HG03060 (cell line): ENCODE measurements at regions not wholly inside any gene's neighbourhood (a gene's known extent, or its start where the extent isn't known, plus 50 kb on each side); places are given as distances from the start of the nearest gene placed in this dataset.
A peak's percentile ranks its signal among the peaks of the same experiment; 100 is the strongest.
"Not testable (repeated sequence)": the region's sequence is repeated elsewhere in the genome, so short reads cannot be mapped to it uniquely, and the experiment has no call there.

Experiments used
- ATAC-seq: cut with Tn5 transposase; IDR thresholded peaks from one replicate; pipeline ENCODE4 v1.9.1; 2021; ENCODE audit warnings: low read depth, moderate number of reproducible peaks; ENCODE audit not compliant: unreplicated experiment

DNA sequence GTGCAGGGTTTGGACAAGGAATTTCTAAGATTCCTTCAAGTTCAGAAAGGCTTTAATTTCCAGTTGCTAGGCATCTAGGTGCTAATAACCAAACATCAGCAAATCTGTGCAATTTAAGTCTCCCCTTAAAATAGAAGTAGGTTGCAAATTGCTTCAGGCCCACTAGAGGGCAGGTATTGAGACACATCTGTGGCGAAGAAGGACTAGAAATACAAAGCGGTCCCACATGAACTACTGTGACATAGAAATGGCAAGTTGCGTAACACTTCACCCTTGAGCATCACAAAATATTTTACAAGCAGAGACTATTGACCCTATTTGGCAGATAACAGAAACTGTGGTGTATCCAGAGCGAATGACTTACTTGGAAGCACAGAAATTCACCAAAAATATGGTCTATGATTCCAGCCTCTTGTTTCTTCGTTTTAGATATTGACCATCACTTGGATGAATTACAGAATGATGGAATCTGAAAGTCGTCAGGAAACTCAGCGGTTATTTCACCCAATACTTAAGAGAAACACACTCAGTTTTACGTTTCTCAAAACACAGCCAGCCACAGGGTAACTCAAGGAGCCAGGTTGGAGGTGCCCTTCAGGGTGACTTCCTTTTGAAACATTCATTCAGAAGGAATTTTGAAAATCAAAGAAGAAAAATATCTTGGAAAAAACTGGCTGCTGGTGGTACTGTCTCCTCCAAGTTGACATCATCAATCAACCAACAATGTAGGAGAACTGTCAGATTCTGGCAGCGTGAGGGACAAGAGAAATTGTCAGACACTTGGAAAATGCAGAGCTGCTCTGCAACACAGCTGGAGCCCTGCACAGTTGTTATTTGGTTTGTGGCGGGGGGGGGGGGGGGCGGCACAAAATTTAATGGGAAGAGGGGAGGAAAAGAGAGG, 256.3 kb upstream of the MINDY3 start:
- no peak for ATAC-seq

DNA sequence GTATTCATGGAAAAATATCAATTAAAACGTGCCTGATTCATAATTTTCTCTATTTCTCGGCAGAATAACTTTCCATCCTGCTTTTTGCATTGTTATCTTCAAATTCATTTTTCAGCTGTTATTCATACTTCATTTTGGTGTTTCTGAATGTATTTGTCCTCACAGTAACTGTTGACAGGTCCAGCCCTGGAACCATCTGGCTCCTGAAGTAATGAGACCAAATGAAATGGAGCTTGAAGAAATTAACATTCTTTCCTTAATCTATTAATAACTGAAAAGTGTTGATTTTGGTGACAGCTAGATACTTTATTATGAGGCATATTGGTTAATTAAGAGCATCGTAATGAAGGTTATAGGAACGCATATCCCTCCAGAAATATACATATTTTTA, 257.0 kb upstream of the MINDY3 start:
- ATAC-seq: no peak

DNA sequence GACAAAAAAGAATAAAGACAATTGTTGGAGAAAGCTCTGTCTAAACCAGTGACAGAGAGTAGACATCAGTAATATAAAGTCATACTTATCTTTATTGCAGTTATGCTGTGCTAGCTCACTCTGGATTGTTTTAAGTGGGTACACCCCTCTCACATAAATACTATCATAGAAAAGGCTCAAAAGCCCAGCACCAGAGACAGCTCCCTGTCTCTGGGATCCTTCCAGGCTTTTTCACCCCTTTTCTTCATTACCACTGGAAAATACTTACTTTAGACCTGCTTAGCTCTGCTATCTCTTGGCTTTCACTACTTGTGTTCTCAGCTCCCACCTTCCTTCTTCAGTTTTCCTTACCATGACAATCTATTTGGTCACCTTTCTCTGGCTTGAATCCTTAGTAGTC, 259.1 kb upstream of the MINDY3 start:
- ATAC-seq: no peak

DNA sequence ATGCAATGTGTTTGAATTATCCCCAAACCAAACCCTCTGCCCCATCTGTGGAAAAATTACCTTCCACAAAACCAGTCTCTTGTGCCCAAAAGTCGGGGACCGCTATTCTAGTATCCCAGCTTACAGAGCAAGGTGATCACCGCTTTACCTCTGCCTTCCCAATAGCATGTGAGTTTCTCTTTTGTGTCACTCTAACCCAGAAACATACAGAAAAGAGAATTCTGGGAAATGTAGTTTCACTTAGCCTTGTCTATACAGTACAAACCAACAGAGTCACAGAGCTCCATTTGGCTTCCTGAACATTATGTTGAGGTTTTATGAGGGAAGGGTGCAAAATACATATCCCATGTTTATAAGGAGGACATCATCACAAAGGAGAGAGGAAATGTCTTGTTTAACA, 260.3 kb upstream of the MINDY3 start:
- ATAC-seq: no peak

DNA sequence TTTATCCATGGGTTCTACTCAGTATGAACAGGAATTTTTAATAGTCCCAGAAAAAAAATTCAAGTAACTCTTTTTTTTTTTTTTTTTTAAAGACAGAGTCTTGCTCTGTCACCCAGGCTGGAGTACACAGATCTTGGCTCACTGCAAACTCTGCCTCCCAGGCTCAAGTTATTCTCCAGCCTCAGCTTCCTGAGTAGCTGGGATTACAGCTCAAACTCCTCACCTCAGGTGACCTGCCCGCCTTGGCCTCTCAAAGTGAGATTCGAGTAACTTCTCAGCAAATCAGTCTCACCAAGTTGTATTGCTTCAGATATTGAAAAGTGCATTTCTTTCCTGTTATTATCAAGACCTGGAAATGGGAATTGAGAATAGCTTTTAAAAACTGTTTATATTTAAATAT, 281.2 kb upstream of the MINDY3 start:
- no peak for ATAC-seq

DNA sequence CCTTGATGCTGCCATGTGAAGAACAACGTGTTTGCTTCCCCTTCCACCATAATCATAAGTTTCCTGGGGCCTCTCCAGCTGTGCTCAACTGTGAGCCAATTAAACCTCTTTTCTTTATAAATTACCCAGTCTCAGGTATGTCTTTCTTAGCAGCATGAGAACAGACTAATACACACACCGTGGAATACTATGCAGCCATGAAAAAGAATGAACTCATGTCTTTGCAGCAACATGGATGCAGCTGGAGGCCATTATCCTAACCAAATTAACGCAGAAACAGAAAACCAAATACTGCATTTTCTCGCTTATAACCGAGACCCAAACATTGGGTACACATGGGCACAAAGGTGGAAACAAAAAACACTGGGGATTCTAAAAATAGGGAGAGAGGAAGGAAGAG, 286.7 kb upstream of the MINDY3 start:
- no peak for ATAC-seq

DNA sequence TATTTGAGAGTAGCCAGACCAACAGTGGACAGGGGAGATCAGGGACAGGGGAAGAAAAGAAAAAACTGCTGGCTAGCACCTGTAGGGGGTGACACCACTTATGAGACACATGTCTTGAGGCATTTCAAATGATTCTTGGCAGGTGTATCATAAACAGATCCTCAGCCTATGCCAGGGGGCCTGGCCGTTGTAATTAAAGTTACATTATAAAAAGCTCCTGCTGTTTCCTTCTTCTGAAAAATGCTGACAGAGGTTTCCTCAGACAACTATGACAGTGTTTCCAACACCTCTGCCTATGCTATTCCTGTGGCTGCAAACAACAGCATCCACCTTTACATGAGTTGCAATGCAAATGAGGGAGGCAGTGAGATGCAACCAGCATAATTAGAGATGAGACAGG, 281.0 kb upstream of the PTER start:
- ATAC-seq: no peak

DNA sequence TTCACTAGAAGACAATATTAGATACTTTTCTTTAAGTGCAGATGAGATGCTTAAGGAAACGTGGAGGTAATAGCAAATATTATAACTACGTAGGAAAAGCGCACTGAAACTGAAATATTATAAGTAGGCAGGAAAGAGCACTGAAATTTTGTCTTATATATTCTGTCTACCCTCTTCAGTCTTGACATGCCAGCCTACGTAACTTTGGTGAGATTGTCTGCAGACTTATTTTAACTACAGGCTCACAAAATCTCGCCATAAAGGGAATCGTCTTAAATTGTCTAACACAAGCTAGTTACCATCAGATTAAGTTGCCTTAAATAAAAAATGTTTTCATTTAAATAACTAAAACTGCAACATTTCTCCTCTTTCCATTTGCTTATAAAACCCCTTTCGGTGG, 280.1 kb upstream of the PTER start:
- ATAC-seq: no peak

DNA sequence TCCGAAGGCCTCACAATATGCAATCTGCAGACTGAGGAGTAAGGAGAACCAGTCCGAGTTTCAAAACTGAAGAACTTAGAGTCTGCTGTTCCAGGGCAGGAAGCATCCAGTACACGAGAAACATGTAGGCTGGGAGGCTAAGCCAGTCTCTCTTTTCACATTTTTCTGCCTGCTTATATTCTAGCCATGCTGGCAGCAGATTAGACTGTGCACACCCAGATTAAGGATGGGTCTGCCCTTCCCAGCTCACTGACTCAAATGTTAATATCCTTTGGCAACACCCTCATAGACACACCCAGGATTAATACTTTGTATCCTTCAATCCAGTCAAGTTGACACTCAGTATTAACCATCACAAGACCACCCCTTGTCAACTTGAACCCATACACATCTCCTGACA, 271.7 kb upstream of the PTER start:
- ATAC-seq: not testable (repeated sequence)

DNA sequence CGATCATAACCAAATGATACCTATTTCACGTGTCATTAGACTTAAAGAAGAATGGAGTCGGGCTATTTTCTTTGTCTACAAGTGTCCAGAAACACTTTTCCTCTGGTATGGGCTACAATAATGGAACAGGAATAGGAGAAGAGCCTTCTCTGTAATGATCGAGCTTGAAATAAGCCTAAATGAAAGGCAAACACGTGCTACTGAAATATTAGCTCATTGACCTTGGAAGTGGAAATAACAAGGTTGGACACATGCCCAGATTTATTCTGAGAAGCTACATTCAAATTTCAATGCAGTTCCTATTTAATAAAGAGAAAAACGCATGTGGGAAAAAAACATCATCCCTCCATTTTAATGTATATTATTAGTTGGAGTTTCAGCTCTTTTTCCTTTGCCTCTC, 254.7 kb upstream of the PTER start:
- no peak for ATAC-seq

DNA sequence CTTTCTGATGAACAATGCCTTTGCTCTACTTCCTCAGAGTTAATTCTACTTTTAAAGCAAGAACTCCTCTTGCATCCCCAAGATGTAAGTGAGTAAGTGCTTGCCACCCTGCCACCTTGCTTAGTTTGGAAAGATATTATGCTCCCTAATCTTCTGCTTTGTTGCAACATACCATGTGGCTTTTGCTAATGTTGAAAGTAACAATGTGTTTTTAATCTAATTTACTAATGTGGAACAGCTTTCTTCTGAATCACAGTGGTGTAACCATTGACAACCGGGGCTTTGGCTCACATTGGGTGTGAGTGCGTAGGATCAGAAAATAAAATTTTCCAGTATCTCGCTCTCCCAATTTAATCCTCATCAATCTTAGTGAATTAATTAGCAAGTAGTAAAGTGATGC, 254.1 kb upstream of the PTER start:
- no peak for ATAC-seq

DNA sequence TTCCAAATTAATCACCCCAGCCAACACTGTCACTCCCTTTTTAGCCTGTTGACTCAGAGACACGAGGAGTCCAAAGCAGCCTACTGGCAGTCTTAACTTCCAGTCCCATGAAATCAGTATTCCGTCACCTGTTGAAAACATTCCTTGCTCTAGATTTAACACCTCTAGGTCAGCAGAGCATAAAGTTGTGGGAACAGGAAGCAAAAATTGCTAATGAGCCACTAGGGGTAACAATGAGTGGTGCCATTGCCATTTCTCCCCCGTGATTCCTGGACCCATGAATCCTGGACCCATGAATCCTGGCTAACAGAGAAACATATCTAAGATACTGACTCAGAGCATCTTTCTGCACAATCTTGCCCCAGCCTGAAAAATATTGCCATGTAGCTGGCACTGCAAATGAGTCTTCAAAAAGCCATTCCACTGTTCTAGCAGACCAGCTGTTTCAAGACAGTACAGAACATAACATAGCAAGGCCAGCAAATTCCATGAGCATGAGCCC, 252.7 kb upstream of the PTER start:
- no peak for ATAC-seq

DNA sequence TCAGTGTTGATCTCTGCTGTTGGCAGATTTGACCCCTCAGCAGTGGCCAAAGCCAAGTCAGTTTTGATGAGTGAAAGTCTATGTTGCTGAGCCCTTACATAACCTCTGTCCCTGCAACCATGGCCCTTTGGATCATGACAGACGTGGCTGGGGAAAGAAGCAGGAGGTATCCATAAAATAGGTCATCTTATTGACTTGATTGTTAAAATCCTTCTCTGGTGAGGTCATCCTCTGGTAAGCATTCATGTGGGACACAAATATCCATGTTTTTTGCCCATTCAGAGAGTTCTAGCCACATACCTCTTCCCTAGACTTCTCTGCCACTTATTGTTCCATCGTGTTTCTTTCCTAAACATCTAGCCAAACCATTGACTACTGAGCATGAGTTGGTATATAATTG, 251.9 kb upstream of the PTER start:
- no peak for ATAC-seq

DNA sequence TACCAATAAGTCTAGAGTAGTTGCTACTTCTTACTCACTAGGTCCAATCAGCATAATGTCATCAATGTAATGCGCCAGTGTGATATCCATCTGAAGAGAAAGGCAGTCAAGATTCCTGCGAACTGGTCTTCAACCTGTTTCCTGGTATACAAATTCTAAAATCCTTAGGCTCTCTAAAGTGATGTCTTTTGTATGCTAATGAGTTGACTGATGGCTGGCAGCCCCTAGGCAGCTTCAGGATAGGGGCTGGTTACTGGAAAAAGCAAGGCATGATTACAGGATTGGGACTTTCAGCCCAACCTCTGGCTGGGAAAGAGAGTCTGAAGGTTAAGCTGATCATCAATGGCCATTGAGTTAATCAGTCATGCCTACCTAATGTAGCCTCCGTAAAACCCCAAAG, 250.2 kb upstream of the PTER start:
- ATAC-seq: no peak

DNA sequence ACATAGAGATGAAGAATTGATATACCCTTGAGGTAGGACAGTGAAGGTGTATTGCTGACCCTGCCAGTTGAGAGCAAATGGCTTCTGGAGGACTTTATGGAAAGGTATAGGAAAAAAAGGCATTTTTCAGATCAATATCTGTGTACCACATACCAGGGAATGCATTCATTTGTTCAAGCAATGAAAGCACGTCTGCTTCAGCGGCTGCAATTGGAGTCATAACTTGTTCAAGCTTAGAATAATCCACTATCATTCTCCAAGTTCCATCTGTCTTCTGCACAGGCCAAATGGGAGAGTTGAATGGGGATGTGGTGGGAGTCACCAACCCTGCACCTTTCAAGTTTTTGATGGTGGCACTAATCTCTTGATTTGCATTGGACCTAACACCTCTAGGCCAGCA, 249.6 kb upstream of the PTER start:
- ATAC-seq: no peak

DNA sequence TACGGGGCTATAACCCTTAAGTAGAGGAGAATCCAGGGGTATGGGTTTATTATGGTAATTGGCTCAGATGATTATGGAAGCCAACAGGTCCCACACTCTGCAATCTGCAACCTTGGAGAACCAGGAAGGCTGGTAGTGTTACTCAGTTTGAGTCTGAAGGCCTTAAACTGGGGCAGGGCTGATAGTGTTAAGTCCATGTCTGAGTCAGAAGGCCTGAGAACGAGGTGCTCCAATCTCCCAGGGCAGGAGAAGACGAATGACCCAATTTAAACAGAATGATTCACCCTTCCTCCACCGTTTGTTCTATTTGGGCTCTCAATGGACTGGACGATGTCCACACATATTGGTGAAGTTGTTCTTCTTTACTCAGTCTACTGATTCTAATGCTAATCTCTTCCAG, 244.5 kb upstream of the PTER start:
- no peak for ATAC-seq

DNA sequence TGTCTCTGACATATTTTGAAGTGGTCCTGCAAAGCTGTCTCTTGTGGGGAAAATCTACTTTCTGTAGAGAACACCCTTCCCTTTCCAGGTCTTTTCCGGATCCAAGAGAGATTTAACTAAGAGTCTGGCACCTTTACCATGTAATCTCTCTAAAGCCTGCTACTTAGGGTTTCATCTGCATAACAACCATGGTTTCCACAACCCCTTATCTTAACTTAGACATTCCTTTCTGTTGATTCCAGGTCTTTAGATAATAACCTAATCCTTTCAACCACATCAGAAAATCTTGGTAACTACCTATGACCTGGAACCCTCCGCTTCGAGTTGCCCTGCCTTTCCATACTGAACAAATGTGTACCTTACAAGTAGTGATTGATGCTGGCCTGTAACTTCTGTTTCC, 243.6 kb upstream of the PTER start:
- ATAC-seq: no peak

DNA sequence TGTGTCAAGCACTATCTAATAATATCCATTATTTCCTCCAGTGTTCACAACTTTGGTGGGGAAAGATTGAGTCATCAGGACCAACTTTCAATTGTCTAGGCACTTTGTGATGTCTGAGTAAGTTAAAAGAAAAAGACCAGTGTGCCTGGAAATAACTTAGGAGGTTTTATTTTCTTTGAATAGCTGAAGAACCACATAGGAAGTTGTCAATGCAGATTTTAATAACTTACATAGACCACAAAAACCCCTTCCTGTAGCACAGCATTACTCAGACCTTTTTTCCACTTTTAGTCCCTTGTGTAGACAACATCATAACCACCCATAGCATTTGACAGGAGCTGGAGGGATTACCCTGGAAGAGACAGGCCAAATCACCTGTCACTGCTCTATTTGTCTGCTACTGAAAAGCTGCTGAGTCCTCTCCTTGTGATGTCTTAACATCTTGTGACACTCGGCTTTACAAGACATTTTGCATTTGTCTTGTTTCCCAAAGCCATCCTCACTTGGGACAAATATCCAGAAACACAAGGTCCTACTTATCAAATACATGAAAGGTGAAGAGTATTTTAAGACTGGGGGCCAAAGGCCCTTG, 241.5 kb upstream of the PTER start:
- ATAC-seq: peak; percentile 98

DNA sequence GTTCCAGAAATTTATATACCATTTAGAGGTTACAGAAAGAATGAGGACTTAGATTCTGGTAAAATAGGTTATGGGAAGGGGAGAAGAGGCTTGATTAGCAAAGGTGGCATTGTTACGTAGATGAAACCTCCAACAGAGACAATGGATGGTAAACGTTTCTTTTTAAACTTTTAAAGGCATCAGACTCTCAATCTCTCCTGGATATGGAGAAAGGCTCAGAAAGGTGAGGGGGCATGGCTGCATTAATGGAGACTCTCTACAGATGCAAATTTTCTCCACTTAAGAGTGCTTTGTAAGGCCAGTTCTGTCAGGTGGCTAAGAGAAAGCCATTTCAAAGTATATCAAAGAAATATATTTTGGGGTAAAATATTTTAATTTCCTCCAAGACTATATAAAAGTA, 240.9 kb upstream of the PTER start:
- no peak for ATAC-seq

DNA sequence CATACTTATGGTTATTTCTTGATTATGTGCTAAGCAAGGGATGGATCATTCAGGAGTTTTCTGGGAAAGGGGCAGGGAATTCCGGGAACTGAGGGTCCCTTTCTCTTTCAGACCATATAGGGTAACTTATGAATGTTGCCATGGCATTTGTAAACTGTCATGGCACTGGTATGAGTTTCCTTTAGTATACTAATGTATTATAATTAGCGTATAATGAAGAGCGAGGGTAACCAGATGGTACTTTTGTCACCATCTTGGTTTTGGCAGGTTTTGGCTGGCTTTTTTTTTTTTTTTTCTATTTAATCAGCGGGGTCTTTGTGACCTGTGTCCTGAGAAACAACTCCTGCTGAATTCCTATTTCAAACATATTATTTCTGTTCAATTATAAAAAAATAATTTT, 237.6 kb upstream of the PTER start:
- no peak for ATAC-seq

DNA sequence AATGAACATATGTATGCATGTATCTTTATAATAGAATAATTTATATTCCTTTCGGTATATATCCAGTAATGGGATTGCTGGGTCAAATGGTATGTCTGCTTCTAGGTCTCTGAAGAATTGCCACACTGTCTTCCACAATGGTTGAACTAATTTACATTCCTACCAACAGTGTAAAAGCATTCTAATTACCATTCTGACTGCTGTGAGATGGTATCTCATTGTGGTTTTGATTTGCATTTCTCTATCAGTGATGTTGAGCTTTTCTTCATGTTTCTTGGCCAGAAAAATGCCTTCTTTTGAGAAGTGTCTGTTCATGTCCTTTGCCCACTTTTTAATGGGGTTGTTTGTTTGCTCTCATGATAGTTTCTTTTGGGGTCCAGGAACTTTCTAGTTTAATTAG, 213.2 kb upstream of the PTER start:
- not testable (repeated sequence) for ATAC-seq

DNA sequence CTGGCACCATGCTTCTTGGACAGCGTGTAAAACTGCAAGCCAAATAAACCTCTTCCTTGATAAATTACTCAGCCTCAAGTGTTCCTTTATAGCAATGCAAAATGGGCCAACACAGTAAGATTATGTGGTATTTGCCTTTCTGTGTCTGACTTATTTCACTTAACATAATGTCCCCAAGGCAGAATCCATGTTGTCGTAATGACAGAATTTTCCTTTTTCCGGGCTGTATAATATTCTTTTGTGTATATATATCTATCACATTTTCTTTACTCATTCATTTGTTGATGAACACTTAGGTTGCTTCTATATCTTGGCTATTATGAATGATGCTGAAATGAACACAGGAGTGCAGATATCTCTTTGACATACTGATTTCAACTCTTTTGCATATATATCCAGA, 209.1 kb upstream of the PTER start:
- no peak for ATAC-seq
